Smooth muscle cell (in vitro differentiated cells): ENCODE measurements at regions not wholly inside any gene's neighbourhood (a gene's known extent, or its start where the extent isn't known, plus 50 kb on each side); places are given as distances from the start of the nearest gene placed in this dataset.

Experiments used
- DNase-seq: peaks from one replicate; lab custom pipeline; 2025; ENCODE audit not compliant: unreplicated experiment; lab: John Stamatoyannopoulos, UW
- H2AFZ ChIP-seq: fragments of 200-600 bp; sonication (generic); 2 replicates; pipeline ENCODE4 v1.6.0; 2016; ENCODE audit warnings: antibody characterized with exemption, low read depth, mild to moderate bottlenecking
- H3F3A ChIP-seq: fragments of 200-600 bp; sonication (generic); 2 replicates; pipeline ENCODE4 v1.6.0; 2017; ENCODE audit warnings: antibody characterized with exemption, low read depth
- H3K27ac ChIP-seq: fragments of 200-600 bp; sonication (generic); 2 replicates; pipeline ENCODE4 v1.5.1; 2016; ENCODE audit warnings: low read depth, mild to moderate bottlenecking
- H3K27me3 ChIP-seq: fragments of 200-600 bp; sonication (generic); 2 replicates; pipeline ENCODE4 v1.6.1; 2016; ENCODE audit warnings: low read depth, mild to moderate bottlenecking
- H3K36me3 ChIP-seq: fragments of 200-600 bp; sonication (generic); 2 replicates; pipeline ENCODE4 v1.5.1; 2016; ENCODE audit warnings: low read depth
- H3K4me1 ChIP-seq: fragments of 200-600 bp; sonication (generic); 2 replicates; pipeline ENCODE4 v1.5.1; 2016; ENCODE audit warnings: low read depth
- H3K4me2 ChIP-seq: fragments of 200-600 bp; sonication (generic); 2 replicates; pipeline ENCODE4 v1.6.0; 2016; ENCODE audit warnings: mild to moderate bottlenecking
- H3K4me3 ChIP-seq: fragments of 200-600 bp; sonication (generic); 2 replicates; pipeline ENCODE4 v1.5.1; 2016; ENCODE audit warnings: mild to moderate bottlenecking
- H3K79me2 ChIP-seq: fragments of 200-600 bp; sonication (generic); 2 replicates; pipeline ENCODE4 v1.6.0; 2016; ENCODE audit warnings: low read depth, mild to moderate bottlenecking
- H3K9ac ChIP-seq: fragments of 200-600 bp; sonication (generic); 2 replicates; pipeline ENCODE4 v1.6.0; 2016; ENCODE audit warnings: low read depth
- H3K9me3 ChIP-seq: fragments of 200-600 bp; sonication (generic); replicated peaks from 2 replicates; pipeline ENCODE4 v1.5.1; 2016; ENCODE audit warnings: low read depth
- H4K20me1 ChIP-seq: fragments of 200-600 bp; sonication (generic); 2 replicates; pipeline ENCODE4 v1.6.0; 2016; ENCODE audit warnings: low read depth
- CTCF ChIP-seq: fragments of 200-600 bp; sonication (generic); IDR thresholded peaks from 2 replicates; pipeline ENCODE4 v1.5.1; 2017; ENCODE audit warnings: borderline replicate concordance, mild to moderate bottlenecking, antibody characterized with exemption; ENCODE audit not compliant: insufficient read depth, poor library complexity, severe bottlenecking
- WGBS: methylation state at CpG from one replicate; pipeline ENCODE4 v1.1.7; 2016; ENCODE audit warnings: low lambda C conversion rate; 5-methylcytosine and 5-hydroxymethylcytosine counted together

- Histone ChIP-seq H3K4me2 (no peak overlapping the region), H3K4me1 (no peaks in the 10 kb centered on the region), H3K9me3 (no peaks in the 10 kb centered on the region), H3K27ac (no peak overlapping the region), H3K79me2 (no peaks in the 10 kb centered on the region), H3F3A (no peaks in the 10 kb centered on the region), H3K27me3 (no peaks in the 10 kb centered on the region), H2AFZ (peak overlapping the region; percentile 32), H3K36me3 (no peaks in the 10 kb centered on the region), H3K9ac (no peak overlapping the region), H3K4me3 (no peak overlapping the region), H4K20me1 (no peaks in the 10 kb centered on the region)
- DNase-seq = no peak
- TF ChIP-seq CTCF = no peak
- 89% methylated on average over 2 of the region's 2 CpGs for WGBS
These were observed 248.9 kb upstream of the ADGRL4 start for GRCh38 chr1:79255421-79255820.

GRCh38 chr1:79252598-79252997 is 246.1 kb upstream of the ADGRL4 start:
- no peak for TF ChIP-seq CTCF
- 90% methylated on average over 3 of the region's 3 CpGs for WGBS

GRCh38 chr1:79239840-79240239 is 233.3 kb upstream of the ADGRL4 start:
- no peaks in the 10 kb centered on the region for H3K79me2 ChIP-seq
- WGBS = 90% methylated on average over 5 of the region's 5 CpGs

More at GRCh38 chr1:79252598-79252997, 246.1 kb upstream of the ADGRL4 start:
- no peak for DNase-seq
- Histone ChIP-seq H3K9ac (no peak overlapping the region), H3K4me3 (no peak overlapping the region), H3K9me3 (no peaks in the 10 kb centered on the region), H3K4me2 (no peak overlapping the region), H3K4me1 (no peaks in the 10 kb centered on the region), H4K20me1 (no peaks in the 10 kb centered on the region), H3K36me3 (no peaks in the 10 kb centered on the region), H3K79me2 (no peaks in the 10 kb centered on the region), H2AFZ (no peak overlapping the region), H3K27ac (no peak overlapping the region), H3F3A (no peaks in the 10 kb centered on the region), H3K27me3 (no peaks in the 10 kb centered on the region)

More at GRCh38 chr1:79239840-79240239, 233.3 kb upstream of the ADGRL4 start:
- TF ChIP-seq CTCF = no peak
- Histone ChIP-seq H4K20me1 (no peaks in the 10 kb centered on the region), H3K4me3 (no peak overlapping the region), H3K9me3 (no peaks in the 10 kb centered on the region), H2AFZ (no peak overlapping the region), H3K4me1 (peaks cover 7% of the 10 kb centered on the region), H3K27me3 (no peaks in the 10 kb centered on the region), H3K4me2 (no peak overlapping the region), H3F3A (no peaks in the 10 kb centered on the region), H3K27ac (no peak overlapping the region), H3K36me3 (no peaks in the 10 kb centered on the region), H3K9ac (no peak overlapping the region)
- DNase-seq = no peak
